ENCODE measurements at regions not wholly inside any gene's neighbourhood (a gene's known extent, or its start where the extent isn't known, plus 50 kb on each side); places are given as distances from the start of the nearest gene placed in this dataset.

GRCh38 chr1:5012249-5012648 is 357.8 kb downstream of the AJAP1 start:
- DNase-seq (ENCODE audit: low read depth in 3 of 3) = no peak

GRCh38 chr1:5010656-5011055 is 356.2 kb downstream of the AJAP1 start:
- DNase-seq (ENCODE audit: low read depth in 3 of 3) = no peak

DNA sequence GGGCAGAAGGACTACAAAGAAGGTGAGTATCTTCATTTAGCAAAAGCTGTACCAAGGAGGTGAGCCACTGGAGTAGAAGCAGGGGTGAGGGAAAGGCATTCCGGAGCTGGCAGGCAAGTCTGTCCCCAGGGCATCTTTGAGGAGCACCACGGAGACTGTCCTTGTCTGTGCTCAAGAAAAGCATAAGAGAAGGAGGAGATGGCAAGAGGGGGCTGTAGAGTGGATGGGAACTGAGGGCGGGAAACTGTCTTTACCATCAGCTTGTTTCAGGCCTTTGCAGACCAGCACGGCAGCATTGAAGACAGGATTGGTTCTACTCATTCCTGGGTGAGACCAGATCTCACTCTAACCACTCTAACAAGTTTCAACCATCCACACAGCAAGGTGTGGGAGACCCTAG is 355.8 kb downstream of the AJAP1 start:
- DNase-seq (ENCODE audit: low read depth in 3 of 3) = no peak

DNA sequence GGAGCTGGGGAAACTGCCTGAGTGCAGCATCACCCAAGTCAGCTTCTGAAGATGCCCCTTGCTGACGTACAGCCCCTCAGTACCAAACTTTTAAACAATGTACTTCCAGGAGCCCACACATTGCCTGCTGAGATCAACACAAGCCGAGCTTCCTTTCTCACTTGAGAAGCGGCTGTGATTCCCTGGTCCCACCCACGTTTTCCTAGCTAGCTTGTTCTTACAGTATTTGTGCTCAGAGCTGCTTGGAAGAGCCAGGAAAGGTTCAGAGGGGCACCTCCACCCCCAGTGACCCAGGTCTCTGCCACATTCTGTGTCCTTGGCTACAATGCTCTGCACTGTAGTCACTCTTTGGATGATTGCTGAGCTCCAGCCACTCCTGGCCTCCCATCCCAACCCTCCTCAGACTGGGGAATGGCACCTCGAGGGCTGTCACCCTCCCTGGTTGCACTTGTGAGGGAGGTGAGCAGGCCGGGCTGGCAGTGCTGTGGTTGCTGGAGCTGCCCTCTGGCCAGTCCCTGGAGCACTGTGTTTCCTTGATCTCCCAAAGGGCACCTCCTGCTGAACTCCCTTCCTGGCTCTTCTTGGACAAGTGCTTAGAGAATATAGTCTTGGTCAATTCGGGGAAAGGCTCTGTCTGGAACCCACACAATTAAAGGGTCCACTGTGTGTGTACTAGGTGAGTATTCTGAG is 355.1 kb downstream of the AJAP1 start:
- DNase-seq (ENCODE audit: low read depth in 3 of 3) = no peak

DNA sequence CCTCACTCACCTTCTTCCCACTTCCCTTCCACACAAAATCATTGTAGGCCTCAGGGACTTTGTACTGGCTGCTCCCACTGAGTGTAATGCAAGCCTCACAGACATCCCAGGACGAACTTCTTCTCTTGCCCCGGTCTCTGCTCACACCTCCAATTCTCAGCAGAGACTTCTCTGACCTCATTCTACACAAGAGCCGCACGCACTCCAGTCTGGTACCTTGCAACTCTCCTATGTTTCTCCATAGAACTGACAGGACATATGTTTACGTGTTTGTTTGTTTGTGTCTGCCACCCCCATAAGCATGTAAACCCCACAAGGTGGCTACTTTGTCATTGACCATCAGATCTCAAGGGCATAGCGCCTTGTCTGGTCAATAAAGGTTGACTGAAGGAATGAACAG is 350.8 kb downstream of the AJAP1 start:
- DNase-seq (ENCODE audit: low read depth in 3 of 3) = no peak

DNA sequence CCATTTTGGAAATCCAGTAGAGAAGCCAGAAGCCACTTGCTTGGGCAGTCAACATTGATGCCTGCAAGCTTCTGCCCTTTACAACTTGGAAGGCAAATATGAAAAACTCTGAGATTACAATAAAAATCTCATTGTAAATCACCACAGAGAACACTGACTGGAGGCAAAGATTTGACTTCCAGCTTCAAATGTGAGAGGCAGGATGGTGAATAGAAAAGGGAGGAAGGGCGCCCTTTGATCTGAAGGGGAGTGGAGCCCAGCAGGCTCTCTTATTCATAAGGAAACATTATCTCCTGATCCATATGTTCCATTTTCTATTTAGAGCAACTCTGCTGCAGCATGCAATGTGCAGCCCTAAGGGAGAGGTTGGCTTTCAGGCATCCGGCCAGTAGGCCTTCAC is 348.3 kb downstream of the AJAP1 start:
- no peak for DNase-seq (ENCODE audit: low read depth in 3 of 3)

DNA sequence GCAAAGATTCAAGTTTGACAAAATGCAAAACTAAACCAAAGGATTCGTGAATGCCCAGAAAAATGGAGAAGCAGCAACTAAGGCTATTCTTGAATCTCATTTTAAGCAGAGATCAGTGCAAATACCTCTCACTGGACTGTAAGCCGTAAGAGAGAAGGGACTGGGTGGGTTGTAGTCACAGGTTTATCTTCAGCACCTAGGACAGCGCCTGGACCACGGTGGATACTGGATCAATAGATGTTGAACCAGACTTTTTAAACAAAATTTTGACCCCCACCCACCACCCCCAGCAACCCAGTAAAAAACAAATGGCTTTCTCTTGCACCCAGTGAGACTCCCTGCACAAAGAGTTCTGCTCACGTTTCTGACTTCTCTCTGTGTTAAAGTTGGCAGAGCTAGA is 347.1 kb downstream of the AJAP1 start:
- no peak for DNase-seq (ENCODE audit: low read depth in 3 of 3)

DNA sequence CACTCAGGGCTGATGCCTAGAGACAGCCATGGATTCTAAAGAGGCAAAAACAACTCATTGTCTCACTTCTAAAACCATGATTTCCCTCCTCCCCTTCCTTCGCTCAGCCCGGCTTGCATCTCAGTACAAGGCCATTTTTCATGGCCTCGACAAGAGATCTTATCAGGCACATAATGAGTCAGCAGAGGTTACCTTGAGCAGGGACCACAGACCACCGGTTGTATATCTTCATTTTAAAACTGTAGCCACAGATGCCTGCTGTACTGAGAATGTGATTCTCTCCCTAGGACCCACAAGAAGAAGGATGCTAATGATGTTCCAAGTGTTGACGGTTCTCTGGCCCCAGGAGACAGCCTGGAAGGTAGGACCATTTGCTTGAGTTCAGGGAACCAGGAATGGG is 331.9 kb downstream of the AJAP1 start:
- no peak for DNase-seq (ENCODE audit: low read depth in 3 of 3)

DNA sequence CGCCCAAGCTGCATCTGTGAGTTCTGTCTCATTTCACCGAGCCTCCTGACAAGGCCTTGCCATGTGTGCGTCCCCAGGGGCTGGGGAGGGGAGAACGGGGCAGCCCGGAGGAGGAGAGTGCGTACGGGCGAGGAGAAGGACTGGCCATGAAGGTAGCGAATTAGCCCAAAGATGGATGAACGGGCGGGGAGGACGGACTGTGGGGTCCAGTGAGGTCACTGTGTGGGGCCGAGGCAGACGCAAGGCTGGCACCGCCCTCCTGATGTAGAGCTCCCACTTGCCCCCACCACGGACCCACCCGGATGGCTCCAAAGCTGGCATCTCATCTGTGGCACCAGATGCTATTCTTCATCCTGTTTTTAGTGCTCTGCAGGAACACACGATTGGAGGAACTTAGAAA is 330.4 kb downstream of the AJAP1 start:
- no peak for DNase-seq (ENCODE audit: low read depth in 3 of 3)

DNA sequence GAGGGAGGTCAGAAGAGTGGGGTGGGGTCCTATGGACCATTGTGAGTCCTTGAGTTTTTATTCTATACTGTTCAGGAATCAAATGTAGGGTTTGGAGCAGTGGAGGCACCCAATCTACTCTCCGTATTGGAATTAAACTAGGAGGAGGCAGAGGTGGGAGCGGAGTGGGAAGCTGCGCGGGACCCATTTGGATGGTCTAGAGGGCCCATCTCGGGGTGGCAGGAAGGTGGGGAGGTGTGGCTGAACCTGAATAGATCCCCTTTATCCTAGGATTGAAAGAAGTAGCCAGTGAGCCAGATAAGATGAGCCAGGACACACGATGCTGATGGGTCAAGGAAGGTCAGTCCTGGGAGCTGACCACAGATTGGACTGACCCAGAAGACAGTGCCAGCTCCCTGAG is 325.8 kb downstream of the AJAP1 start:
- DNase-seq (ENCODE audit: low read depth in 3 of 3) = no peak

DNA sequence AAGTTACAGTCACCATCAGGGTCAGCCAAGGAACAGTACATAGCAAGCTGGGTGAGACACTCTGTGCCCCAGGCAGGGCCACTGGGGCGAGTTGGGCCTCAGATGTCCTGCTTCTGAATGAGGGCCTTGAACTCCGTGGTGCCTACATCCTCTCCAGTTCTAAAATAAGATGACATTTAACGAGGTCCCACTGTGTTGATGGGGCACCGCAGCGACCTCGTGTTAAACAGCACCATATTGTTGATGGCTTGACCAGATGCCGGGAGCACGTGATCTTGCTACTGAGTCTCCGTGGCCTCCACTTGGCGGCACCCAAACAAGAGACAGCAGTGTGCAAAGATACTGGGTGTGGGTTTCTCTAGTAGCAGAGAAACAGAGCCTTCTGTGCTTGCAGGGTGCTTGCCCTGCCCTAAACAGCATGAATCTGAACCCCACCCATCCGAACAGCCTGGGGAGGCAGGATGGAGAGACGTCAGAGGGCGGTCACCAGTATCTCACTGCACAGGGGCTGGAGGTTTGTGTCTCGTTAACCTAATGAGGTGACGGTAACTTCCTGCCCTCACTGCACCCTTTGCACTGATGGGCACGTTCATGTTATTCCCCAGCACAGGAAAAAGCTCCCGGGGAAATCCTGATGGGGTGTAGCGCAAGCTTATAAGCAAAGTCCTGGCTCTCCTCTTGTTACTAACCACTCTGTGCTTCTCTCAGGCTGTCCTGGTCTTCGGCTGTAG is 324.4 kb downstream of the AJAP1 start:
- no peak for DNase-seq (ENCODE audit: low read depth in 3 of 3)

- no peak for DNase-seq (ENCODE audit: low read depth in 3 of 3)
Measured at GRCh38 chr1:4977701-4978100, 323.3 kb downstream of the AJAP1 start.

DNA sequence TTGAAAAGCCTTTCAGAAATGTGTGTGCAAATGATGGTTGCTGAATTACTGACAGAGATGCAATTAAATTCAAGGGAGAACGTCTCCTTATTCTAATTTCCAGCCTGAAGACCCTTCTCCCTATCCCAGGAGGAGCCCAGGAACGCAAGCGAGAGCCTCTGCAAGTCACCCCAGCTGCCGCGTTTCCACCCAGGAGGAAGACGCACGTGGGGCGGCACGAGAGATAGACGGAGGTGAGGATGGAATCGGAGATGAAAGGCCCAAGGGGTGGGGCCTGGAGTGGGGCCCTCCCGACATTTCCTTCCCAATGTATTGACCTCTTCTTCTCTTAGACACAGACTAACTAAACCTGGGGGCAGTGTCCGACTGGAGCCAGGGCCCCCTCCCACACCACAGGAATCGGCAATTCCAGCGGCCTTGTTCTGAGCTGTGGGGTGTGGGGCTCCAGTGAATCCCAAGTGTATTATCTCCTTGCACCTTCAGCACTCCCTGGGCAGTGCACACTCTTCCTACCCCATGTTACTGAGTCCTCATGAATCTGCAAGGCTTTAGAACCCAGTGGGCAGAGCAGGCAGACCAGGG is 322.5 kb downstream of the AJAP1 start:
- DNase-seq (ENCODE audit: low read depth in 3 of 3) = no peak

DNA sequence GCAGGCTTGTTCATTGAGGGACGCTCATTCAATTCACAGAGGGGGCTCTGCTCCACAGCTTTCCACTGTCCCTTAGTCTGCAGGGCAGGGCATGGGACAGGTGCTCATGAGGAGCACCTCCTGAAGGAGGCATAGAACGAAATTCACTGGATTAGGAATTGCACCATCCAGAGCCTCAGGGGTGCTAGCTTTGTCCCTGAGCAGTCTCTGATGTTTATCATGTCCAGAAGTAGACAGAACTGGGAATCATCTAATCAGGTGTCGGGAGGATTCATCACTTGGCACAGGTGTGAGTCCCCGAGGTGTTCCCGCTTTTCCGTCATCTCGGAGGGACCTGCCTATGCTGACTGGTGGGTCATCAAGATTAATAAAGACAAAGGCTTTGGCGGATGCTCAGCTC is 321.4 kb downstream of the AJAP1 start:
- no peak for DNase-seq (ENCODE audit: low read depth in 3 of 3)

GRCh38 chr1:4974981-4975685 is 320.7 kb downstream of the AJAP1 start:
- DNase-seq (ENCODE audit: low read depth in 3 of 3) = no peak

- DNase-seq (ENCODE audit: low read depth in 3 of 3) = no peak
Measured at GRCh38 chr1:4973341-4973740, 318.9 kb downstream of the AJAP1 start.

- no peak for DNase-seq (ENCODE audit: low read depth in 3 of 3)
Measured at GRCh38 chr1:4972761-4973320, 318.4 kb downstream of the AJAP1 start.

DNA sequence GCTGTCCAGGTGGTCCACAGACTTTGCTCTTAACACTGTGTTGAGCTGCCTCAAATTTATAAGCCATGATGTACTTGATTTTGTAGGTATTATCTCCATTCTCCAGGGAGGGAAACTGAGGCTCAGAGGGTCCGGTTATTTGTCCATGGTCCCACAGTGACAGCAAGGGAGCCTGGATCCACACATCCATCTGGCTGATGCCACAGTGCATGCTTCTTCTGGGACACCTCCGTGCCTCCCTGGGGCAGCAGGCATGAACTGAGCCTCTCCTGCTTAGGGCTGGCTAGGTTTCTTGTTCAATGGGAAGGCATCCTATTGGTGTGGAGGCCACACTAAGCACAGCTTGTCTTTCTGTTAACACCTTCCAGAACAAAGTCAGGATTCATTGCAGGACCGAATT is 317.3 kb downstream of the AJAP1 start:
- DNase-seq (ENCODE audit: low read depth in 3 of 3) = no peak

- no peak for DNase-seq (ENCODE audit: low read depth in 3 of 3)
Measured at GRCh38 chr1:4970532-4970931, 316.1 kb downstream of the AJAP1 start.

DNA sequence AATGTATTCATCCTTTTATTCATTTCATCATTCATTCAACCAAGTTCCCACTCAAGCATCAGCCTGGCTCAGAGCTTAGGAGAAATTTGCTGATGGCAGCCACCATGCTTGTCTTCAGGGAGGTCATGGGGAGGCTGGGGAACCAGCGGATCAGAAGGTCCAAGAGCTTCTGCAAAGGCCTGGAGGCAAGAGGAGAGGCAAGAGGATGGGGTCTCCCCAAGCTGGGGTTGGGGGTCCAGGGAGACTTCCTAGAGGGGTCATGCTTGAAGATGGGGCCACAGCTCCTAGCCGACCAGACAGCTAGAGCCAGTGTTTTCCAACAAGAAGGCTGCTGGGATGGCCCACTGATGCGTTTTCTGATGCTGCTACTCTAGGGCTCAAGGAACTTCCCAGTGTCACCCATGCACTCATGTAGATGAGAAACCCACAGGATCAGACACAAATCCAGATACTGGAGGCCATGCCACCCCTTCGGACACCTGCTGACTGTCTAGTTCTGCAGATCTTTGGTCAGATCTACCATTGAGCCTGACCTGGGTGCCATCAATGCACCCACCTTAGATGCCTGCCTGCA is 315.2 kb downstream of the AJAP1 start:
- DNase-seq (ENCODE audit: low read depth in 3 of 3) = no peak

GRCh38 chr1:4965346-4966075 is 311.1 kb downstream of the AJAP1 start:
- no peak for DNase-seq (ENCODE audit: low read depth in 3 of 3)
